ENCODE measurements at regions not wholly inside any gene's neighbourhood (a gene's known extent, or its start where the extent isn't known, plus 50 kb on each side); places are given as distances from the start of the nearest gene placed in this dataset.

GRCh38 chr1:5140962-5141361, 486.6 kb downstream of the AJAP1 start:
- 78 to 79% methylated on average over 1 of the region's 1 CpG for whole genome bisulfite sequencing, 2 donors
- DNase-seq, result no peak
- intact Hi-C loops (cut with DNase I), result no loop called here
- no peaks in the 10 kb centered on the region for H3K9me3 ChIP-seq
- no peaks in the 10 kb centered on the region for H3K36me3 ChIP-seq
- no peak for TF ChIP-seq POLR2A (IDR thresholded peaks at IDR 0.05)
- TF ChIP-seq CTCF (IDR thresholded peaks at IDR 0.05), result no peak
- TF ChIP-seq EP300 (IDR thresholded peaks at IDR 0.05), result no peak
- no peak for TF ChIP-seq POLR2AphosphoS5 (IDR thresholded peaks at IDR 0.05)
- H3K27ac ChIP-seq, result no peak overlapping the region
- peaks cover 0 to 16% (median 0%) of the 10 kb centered on the region in 3 donors for H3K27me3 ChIP-seq
- no peak overlapping the region for H3K4me3 ChIP-seq
- H3K4me1 ChIP-seq, result no peaks in the 10 kb centered on the region

- intact Hi-C loops (cut with DNase I), result no loop called here
These were observed 485.7 kb downstream of the AJAP1 start for GRCh38 chr1:5140136-5140535.

GRCh38 chr1:5129746-5130355, 475.4 kb downstream of the AJAP1 start:
- no peak overlapping the region for H3K27ac ChIP-seq
- H3K27me3 ChIP-seq, result peaks cover 0 to 6% (median 0%) of the 10 kb centered on the region in 3 donors
- peaks cover 0 to 3% (median 0%) of the 10 kb centered on the region in 4 donors for H3K9me3 ChIP-seq
- WGBS, 2 donors, result 34 to 43% methylated on average over 1 of the region's 1 CpG
- no peaks in the 10 kb centered on the region for H3K36me3 ChIP-seq
- H3K4me3 ChIP-seq, result no peak overlapping the region
- no peaks in the 10 kb centered on the region for H3K4me1 ChIP-seq
- TF ChIP-seq POLR2AphosphoS5 (IDR thresholded peaks at IDR 0.05), result no peak
- no peak for TF ChIP-seq POLR2A (IDR thresholded peaks at IDR 0.05)
- TF ChIP-seq EP300 (IDR thresholded peaks at IDR 0.05), result no peak
- no peak for TF ChIP-seq CTCF (IDR thresholded peaks at IDR 0.05)
- DNase-seq, result no peak
- intact Hi-C loops (cut with DNase I), result no loop called here

More at GRCh38 chr1:5140136-5140535, 485.7 kb downstream of the AJAP1 start:
- H3K27ac ChIP-seq, result no peak overlapping the region
- TF ChIP-seq POLR2A (IDR thresholded peaks at IDR 0.05) (no peak), EP300 (IDR thresholded peaks at IDR 0.05) (no peak), POLR2AphosphoS5 (IDR thresholded peaks at IDR 0.05) (no peak), CTCF (IDR thresholded peaks at IDR 0.05) (no peak)
- no peak for DNase-seq
- H3K4me1 ChIP-seq, result no peaks in the 10 kb centered on the region
- 60 to 75% methylated on average over 5 of the region's 5 CpGs for WGBS, 2 donors
- no peak overlapping the region for H3K4me3 ChIP-seq
- no peaks in the 10 kb centered on the region for H3K9me3 ChIP-seq
- peaks cover 0 to 16% (median 0%) of the 10 kb centered on the region in 3 donors for H3K27me3 ChIP-seq
- H3K36me3 ChIP-seq, result no peaks in the 10 kb centered on the region

- DNase-seq, result no peak
- no peak overlapping the region for H3K27ac ChIP-seq
- no peak for TF ChIP-seq POLR2AphosphoS5 (IDR thresholded peaks at IDR 0.05)
- TF ChIP-seq POLR2A (IDR thresholded peaks at IDR 0.05), result no peak
- no peaks in the 10 kb centered on the region for H3K4me1 ChIP-seq
- H3K4me3 ChIP-seq, result no peak overlapping the region
- H3K36me3 ChIP-seq, result no peaks in the 10 kb centered on the region
- intact Hi-C loops (cut with DNase I), result no loop called here
- 68 to 72% methylated on average over 7 of the region's 7 CpGs for WGBS, 2 donors
- H3K27me3 ChIP-seq, result peaks cover 0 to 6% (median 0%) of the 10 kb centered on the region in 3 donors
- H3K9me3 ChIP-seq, result peaks cover 0 to 3% (median 0%) of the 10 kb centered on the region in 4 donors
These were observed 470.8 kb downstream of the AJAP1 start for GRCh38 chr1:5125208-5125607.

- no peak overlapping the region for H3K27ac ChIP-seq
- intact Hi-C loops (cut with DNase I), result no loop called here
- 88 to 89% methylated on average over 1 of the region's 1 CpG for WGBS, 2 donors
- TF ChIP-seq CTCF (IDR thresholded peaks at IDR 0.05) (no peak), POLR2AphosphoS5 (IDR thresholded peaks at IDR 0.05) (no peak), EP300 (IDR thresholded peaks at IDR 0.05) (no peak), POLR2A (IDR thresholded peaks at IDR 0.05) (no peak)
- H3K9me3 ChIP-seq, result no peaks in the 10 kb centered on the region
- no peaks in the 10 kb centered on the region for H3K4me1 ChIP-seq
- H3K36me3 ChIP-seq, result no peaks in the 10 kb centered on the region
- H3K4me3 ChIP-seq, result no peak overlapping the region
- no peak for DNase-seq
- no peaks in the 10 kb centered on the region for H3K27me3 ChIP-seq
These were observed 466.1 kb downstream of the AJAP1 start for GRCh38 chr1:5120559-5120958.
